GM23338 (cell line): ENCODE measurements at regions not wholly inside any gene's neighbourhood (a gene's known extent, or its start where the extent isn't known, plus 50 kb on each side); places are given as distances from the start of the nearest gene placed in this dataset.

ENCODE experiments used
- CTCF ChIP-seq, 2 experiments: fragments of 200-600 bp in 1 of 2; sonication (generic) in 1 of 2; conservative IDR thresholded peaks; 2 replicates each; pipeline versions ENCODE4 v1.5.1 to v1.6.1; 2016 to 2017; ENCODE audit warnings: antibody characterized with exemption in 2 of 2, low read depth in 2 of 2, mild to moderate bottlenecking in 2 of 2, moderate library complexity in 1 of 2
- JUNB ChIP-seq: IDR thresholded peaks from one replicate; pipeline ENCODE4 v1.6.1; 2016; ENCODE audit warnings: antibody characterized with exemption; ENCODE audit not compliant: unreplicated experiment
- NANOG ChIP-seq: IDR thresholded peaks from 2 replicates; pipeline ENCODE4 v1.6.1; 2016; ENCODE audit warnings: antibody characterized with exemption, borderline replicate concordance
- STAT1 ChIP-seq: IDR thresholded peaks from one replicate; pipeline ENCODE4 v1.6.1; 2016; ENCODE audit warnings: antibody characterized with exemption; ENCODE audit not compliant: unreplicated experiment
- TF ChIP-seq, protein P1 (sequence below): IDR thresholded peaks from one replicate; pipeline ENCODE4 v1.6.1; 2018; ENCODE audit warnings: antibody characterized with exemption; ENCODE audit not compliant: unreplicated experiment

DNA sequence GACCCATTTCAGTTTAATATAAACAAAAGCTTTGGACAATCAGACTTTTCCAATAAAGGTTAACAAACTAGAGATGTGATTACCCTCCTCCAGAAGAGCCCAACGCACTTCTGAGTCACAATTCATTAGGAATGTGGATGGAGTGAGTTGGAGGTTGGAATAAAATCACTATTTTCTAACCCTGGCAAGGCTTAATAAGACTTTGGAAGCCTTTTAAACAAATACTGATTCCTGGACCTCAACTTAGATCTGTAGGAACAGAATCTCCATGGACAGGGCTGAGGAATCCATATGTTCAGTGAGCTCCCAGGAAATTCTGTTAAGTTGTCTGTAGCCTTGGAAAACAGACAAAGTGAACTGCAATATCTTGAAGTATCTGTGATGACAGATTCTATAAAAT, 233.5 kb upstream of the ELL2 start:
- TF ChIP-seq CTCF (conservative IDR thresholded peaks at IDR 0.05; ENCODE audit: low read depth in 2 of 2): no peak
- TF ChIP-seq STAT1: no peak
- TF ChIP-seq JUNB: no peak
- no peak for TF ChIP-seq NANOG
- TF ChIP-seq, protein P1, sequence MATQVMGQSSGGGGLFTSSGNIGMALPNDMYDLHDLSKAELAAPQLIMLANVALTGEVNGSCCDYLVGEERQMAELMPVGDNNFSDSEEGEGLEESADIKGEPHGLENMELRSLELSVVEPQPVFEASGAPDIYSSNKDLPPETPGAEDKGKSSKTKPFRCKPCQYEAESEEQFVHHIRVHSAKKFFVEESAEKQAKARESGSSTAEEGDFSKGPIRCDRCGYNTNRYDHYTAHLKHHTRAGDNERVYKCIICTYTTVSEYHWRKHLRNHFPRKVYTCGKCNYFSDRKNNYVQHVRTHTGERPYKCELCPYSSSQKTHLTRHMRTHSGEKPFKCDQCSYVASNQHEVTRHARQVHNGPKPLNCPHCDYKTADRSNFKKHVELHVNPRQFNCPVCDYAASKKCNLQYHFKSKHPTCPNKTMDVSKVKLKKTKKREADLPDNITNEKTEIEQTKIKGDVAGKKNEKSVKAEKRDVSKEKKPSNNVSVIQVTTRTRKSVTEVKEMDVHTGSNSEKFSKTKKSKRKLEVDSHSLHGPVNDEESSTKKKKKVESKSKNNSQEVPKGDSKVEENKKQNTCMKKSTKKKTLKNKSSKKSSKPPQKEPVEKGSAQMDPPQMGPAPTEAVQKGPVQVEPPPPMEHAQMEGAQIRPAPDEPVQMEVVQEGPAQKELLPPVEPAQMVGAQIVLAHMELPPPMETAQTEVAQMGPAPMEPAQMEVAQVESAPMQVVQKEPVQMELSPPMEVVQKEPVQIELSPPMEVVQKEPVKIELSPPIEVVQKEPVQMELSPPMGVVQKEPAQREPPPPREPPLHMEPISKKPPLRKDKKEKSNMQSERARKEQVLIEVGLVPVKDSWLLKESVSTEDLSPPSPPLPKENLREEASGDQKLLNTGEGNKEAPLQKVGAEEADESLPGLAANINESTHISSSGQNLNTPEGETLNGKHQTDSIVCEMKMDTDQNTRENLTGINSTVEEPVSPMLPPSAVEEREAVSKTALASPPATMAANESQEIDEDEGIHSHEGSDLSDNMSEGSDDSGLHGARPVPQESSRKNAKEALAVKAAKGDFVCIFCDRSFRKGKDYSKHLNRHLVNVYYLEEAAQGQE: no peak
